ENCODE measurements at regions not wholly inside any gene's neighbourhood (a gene's known extent, or its start where the extent isn't known, plus 50 kb on each side); places are given as distances from the start of the nearest gene placed in this dataset.

DNA sequence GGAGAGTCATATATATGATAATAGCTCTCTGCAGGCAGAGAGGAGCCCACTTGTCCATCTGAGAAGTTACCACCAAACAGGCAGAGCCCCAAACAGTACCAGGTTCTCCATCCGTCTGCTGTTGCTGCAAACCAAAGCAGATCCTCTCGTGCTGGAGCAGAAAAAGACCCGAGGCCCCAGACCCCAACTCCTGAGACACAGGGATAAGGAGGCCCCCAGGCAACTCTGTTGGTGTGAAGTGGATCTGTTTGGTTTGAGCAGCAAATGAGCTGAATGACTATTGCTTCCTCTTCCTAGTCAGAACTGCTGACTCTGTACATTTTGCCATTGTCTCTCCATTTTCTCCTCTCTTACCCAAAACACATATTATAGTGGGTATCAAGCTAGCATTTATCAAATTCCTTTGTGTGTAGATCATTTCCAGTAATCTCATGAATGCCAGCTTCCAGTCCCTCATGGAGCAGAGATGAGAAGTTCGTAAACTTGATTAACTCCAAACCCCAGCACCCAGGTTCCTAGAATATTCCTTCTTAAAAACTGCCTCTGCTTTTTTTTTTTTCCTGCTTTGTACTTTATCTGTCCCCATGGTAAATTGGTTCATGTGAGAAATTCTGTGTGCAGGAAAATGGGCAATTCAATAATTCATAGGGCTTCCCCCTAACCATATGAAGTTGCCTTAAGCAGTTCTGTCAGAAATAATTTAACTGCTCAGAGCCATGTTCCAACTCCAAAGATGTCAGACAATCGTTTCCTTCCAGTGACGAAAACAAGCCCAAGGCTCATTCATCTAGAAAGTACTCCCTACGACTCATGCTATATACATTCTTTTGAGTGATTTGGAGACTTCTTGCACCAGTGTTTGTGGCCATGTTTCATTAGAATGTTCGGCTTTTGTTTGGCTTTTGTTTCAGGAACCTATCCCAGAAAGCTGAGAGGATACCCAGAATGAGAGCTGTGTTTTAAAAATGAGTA is 98.6 kb upstream of the ATXN3L start (continued):
- TF ChIP-seq EP300 (IDR thresholded peaks at IDR 0.05; ENCODE audit: borderline replicate concordance in 1 of 2, low read depth in 1 of 2, low read length in 1 of 2) = peak; percentile 5 to 63; a peak in 1 of 4 replicates
- no peak for TF ChIP-seq SIN3A (IDR thresholded peaks at IDR 0.05; ENCODE audit: borderline replicate concordance, low read depth, low read length)
- no peak for TF ChIP-seq MEF2A (IDR thresholded peaks at IDR 0.05; ENCODE audit: borderline replicate concordance, low read depth)
- no peak for TF ChIP-seq RFX5 (IDR thresholded peaks at IDR 0.05; ENCODE audit: low read length)
- TF ChIP-seq FOSL2 (IDR thresholded peaks at IDR 0.05; ENCODE audit: borderline replicate concordance, low read depth) = peak; percentile 36; the same call in 1 of the 2 replicates
- peak; percentile 6; the same call in 1 of the 2 replicates for TF ChIP-seq TAF1 (IDR thresholded peaks at IDR 0.05; ENCODE audit: borderline replicate concordance, low read depth, low read length)
- TF ChIP-seq TEAD4 (IDR thresholded peaks at IDR 0.05; ENCODE audit: borderline replicate concordance, insufficient read depth) = peak; percentile 76
- TF ChIP-seq, protein P1, sequence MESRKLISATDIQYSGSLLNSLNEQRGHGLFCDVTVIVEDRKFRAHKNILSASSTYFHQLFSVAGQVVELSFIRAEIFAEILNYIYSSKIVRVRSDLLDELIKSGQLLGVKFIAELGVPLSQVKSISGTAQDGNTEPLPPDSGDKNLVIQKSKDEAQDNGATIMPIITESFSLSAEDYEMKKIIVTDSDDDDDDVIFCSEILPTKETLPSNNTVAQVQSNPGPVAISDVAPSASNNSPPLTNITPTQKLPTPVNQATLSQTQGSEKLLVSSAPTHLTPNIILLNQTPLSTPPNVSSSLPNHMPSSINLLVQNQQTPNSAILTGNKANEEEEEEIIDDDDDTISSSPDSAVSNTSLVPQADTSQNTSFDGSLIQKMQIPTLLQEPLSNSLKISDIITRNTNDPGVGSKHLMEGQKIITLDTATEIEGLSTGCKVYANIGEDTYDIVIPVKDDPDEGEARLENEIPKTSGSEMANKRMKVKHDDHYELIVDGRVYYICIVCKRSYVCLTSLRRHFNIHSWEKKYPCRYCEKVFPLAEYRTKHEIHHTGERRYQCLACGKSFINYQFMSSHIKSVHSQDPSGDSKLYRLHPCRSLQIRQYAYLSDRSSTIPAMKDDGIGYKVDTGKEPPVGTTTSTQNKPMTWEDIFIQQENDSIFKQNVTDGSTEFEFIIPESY (IDR thresholded peaks at IDR 0.05; ENCODE audit: borderline replicate concordance, low read depth) = no peak
- TF ChIP-seq NFIC (IDR thresholded peaks at IDR 0.05; ENCODE audit: borderline replicate concordance) = peak; percentile 35; the same call in 1 of the 2 replicates
- TF ChIP-seq TCF12 (IDR thresholded peaks at IDR 0.05) = peak; percentile 53
- TF ChIP-seq, protein P2, sequence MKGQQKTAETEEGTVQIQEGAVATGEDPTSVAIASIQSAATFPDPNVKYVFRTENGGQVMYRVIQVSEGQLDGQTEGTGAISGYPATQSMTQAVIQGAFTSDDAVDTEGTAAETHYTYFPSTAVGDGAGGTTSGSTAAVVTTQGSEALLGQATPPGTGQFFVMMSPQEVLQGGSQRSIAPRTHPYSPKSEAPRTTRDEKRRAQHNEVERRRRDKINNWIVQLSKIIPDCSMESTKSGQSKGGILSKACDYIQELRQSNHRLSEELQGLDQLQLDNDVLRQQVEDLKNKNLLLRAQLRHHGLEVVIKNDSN (IDR thresholded peaks at IDR 0.05; ENCODE audit: borderline replicate concordance, low read depth) = no peak
- TF ChIP-seq PBX3 (IDR thresholded peaks at IDR 0.05) = peak; percentile 44

GRCh38 chrX:13415509-13415908 is 95.7 kb upstream of the ATXN3L start:
- Histone ChIP-seq H3K79me2 (ENCODE audit: insufficient read depth) (no peaks in the 10 kb centered on the region), H3K4me3 (ENCODE audit: low read depth in 2 of 2, low read length in 1 of 2) (no peak overlapping the region), H3K27ac (ENCODE audit: low read depth in 2 of 2, low read length in 1 of 2) (no peak overlapping the region), H3K4me2 (no peak overlapping the region), H3K9me2 (no peaks in the 10 kb centered on the region), H3K9ac (no peak overlapping the region), H3K27me3 (ENCODE audit: insufficient read depth) (no peaks in the 10 kb centered on the region), H2AFZ (ENCODE audit: low read depth) (no peak overlapping the region; the same call in 1 of the 2 replicates), H3F3A (replicated peaks; ENCODE audit: insufficient read depth) (peaks cover 20% of the 10 kb centered on the region), H3K9me3 (no peaks in the 10 kb centered on the region), H3K4me1 (ENCODE audit: control insufficient read depth in 1 of 2, insufficient read depth in 2 of 2, low read depth in 1 of 2, low read length in 1 of 2) (peaks cover 12 to 18% of the 10 kb centered on the region in 2 experiments), H4K20me1 (ENCODE audit: insufficient read depth) (no peaks in the 10 kb centered on the region), H3K36me3 (replicated peaks in 1 of 2; ENCODE audit: control insufficient read depth in 1 of 2, insufficient read depth in 2 of 2, low read length in 1 of 2) (no peaks in the 10 kb centered on the region)
- TF ChIP-seq, protein P3, sequence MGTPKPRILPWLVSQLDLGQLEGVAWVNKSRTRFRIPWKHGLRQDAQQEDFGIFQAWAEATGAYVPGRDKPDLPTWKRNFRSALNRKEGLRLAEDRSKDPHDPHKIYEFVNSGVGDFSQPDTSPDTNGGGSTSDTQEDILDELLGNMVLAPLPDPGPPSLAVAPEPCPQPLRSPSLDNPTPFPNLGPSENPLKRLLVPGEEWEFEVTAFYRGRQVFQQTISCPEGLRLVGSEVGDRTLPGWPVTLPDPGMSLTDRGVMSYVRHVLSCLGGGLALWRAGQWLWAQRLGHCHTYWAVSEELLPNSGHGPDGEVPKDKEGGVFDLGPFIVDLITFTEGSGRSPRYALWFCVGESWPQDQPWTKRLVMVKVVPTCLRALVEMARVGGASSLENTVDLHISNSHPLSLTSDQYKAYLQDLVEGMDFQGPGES (IDR thresholded peaks at IDR 0.05; ENCODE audit: low read depth, low read length) = no peak
- TF ChIP-seq, protein P2 (IDR thresholded peaks at IDR 0.05; ENCODE audit: borderline replicate concordance, low read depth) = no peak
- TF ChIP-seq MXI1 (IDR thresholded peaks at IDR 0.05; ENCODE audit: low read depth, low read length) (no peak), ELF1 (IDR thresholded peaks at IDR 0.05) (no peak), PBX3 (IDR thresholded peaks at IDR 0.05) (no peak), EZH2phosphoT487 (IDR thresholded peaks at IDR 0.05; ENCODE audit: borderline replicate concordance, low read depth) (no peak), EP300 (IDR thresholded peaks at IDR 0.05; ENCODE audit: borderline replicate concordance in 1 of 2, low read depth in 1 of 2, low read length in 1 of 2) (no peak), TCF12 (IDR thresholded peaks at IDR 0.05) (no peak), CHD2 (IDR thresholded peaks at IDR 0.05; ENCODE audit: low read length, partially characterized antibody) (no peak), SMC3 (IDR thresholded peaks at IDR 0.05; ENCODE audit: low read depth, low read length) (no peak)
- TF ChIP-seq, protein P1 (IDR thresholded peaks at IDR 0.05; ENCODE audit: borderline replicate concordance, low read depth) = no peak
- ChIA-PET POLR2A (no interaction called here), CTCF (interaction anchor here (1.2 to 1.5 kb wide), 2 partner anchors 73 to 469 kb away, joined by 4 read pairs; no protein-coding TSS in a partner anchor)
- DNase-seq = no peak
- 81% methylated on average over 7 of the region's 7 CpGs for WGBS (ENCODE audit: low lambda C conversion rate)
